Body of pancreas (tissue), 4 donors: ENCODE measurements at regions not wholly inside any gene's neighbourhood (a gene's known extent, or its start where the extent isn't known, plus 50 kb on each side); places are given as distances from the start of the nearest gene placed in this dataset.
A peak's percentile ranks its signal among the peaks of the same experiment; 100 is the strongest.

Experiments used
- POLR2A ChIP-seq, 3 donors: fragments of 450-650 bp; IDR thresholded peaks; one replicate each; pipeline ENCODE4 v1.6.1; 2016; ENCODE audit warnings: antibody characterized with exemption in 3 of 3, mild to moderate bottlenecking in 2 of 3
- TF ChIP-seq, protein P1 (sequence below), 7 experiments: fragments of 450-650 bp in 4 of 7; fragments of 200-600 bp in 3 of 7; sonication (generic) in 3 of 7; IDR thresholded peaks; one replicate each; pipeline ENCODE4 v1.5.1; 2016 to 2019; ENCODE audit warnings: antibody characterized with exemption in 7 of 7

DNA sequence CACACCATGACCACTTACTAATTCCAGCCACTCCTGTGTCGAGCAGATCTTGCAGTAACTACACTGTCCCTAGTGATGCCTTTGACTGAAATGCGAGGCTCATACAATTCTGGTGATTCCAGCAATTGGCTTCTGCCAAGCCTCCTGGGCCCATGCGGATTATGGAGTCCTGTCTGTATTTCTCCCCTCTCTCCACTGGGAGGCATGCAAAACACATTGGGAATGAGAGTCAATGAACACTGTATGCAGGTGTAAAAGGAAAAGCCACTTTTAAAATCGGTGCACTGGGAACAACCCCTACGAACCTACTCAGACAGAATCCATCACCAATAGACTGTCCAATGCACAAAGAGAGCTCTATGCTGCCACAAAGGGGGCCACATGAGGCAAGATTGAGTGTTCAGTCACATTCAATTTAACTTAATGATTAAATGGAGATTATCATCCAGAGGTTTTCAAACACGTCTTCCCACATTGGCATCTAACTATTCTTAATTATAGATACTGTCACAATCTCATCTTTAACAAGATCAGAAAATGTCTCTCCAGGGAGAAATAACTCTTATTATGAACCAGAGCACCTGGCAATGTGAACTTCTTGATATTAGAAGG is 550.6 kb downstream of the GLRX3 start:
- TF ChIP-seq, protein P1, sequence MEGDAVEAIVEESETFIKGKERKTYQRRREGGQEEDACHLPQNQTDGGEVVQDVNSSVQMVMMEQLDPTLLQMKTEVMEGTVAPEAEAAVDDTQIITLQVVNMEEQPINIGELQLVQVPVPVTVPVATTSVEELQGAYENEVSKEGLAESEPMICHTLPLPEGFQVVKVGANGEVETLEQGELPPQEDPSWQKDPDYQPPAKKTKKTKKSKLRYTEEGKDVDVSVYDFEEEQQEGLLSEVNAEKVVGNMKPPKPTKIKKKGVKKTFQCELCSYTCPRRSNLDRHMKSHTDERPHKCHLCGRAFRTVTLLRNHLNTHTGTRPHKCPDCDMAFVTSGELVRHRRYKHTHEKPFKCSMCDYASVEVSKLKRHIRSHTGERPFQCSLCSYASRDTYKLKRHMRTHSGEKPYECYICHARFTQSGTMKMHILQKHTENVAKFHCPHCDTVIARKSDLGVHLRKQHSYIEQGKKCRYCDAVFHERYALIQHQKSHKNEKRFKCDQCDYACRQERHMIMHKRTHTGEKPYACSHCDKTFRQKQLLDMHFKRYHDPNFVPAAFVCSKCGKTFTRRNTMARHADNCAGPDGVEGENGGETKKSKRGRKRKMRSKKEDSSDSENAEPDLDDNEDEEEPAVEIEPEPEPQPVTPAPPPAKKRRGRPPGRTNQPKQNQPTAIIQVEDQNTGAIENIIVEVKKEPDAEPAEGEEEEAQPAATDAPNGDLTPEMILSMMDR (IDR thresholded peaks at IDR 0.05) = peak; percentile 23 to 72 (median 59)
- TF ChIP-seq POLR2A (IDR thresholded peaks at IDR 0.05) = no peak
